RPMI7951 (cell line): ENCODE measurements at regions not wholly inside any gene's neighbourhood (a gene's known extent, or its start where the extent isn't known, plus 50 kb on each side); places are given as distances from the start of the nearest gene placed in this dataset.

ENCODE experiments used
- DNase-seq: peaks from one replicate; pipeline ENCODE4 v3.0.0-alpha.2; 2012; ENCODE audit warnings: low read depth

DNA sequence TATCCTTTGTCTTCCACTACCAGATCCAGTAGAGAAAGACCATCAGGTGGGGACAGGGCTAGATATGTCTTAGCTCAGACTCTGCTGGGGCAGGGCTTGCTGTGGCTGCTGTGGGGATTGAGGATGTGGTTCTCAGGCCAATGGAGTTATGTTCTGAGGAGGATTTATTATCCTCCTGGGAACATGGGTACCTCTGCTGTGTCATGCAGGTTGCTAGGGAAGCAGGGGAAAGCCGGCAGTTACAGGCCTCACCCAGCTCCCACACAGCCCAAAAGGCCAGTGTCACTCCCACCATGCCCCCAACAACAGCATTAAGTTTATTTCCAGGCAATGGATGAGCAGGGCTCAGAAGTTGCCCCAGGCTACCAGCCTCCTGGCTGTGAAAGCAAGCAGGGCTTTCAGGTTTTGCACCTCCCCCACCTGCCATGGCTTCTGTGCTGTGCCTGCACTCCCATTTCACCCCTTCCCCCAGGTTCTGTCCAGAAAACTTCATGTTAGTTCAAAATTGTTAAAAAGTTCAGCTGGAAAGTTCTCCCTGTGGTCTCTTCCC, 879.9 kb downstream of the ARAP2 start:
- no peak for DNase-seq

GRCh38 chr4:35365186-35365585, 879.1 kb downstream of the ARAP2 start:
- no peak for DNase-seq

DNA sequence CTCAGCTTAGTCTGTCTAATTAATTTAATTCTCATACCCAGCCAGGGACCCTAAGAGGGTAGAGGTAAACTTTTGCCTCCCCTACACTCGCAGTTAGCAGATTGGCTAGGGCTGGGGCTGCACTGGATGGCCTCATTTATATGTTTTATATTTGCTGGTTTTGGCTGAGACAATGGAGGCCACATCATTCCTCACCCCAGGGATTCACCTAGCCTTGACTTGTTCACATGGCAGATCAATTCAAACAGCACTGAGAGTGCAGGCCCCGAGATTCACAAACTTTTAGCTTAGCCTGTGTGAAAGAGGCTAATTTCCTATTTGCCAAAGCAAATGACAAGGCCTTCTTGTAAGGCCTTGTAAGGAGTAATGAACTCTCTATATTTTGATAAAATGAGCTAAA, 844.4 kb downstream of the ARAP2 start:
- DNase-seq: no peak

DNA sequence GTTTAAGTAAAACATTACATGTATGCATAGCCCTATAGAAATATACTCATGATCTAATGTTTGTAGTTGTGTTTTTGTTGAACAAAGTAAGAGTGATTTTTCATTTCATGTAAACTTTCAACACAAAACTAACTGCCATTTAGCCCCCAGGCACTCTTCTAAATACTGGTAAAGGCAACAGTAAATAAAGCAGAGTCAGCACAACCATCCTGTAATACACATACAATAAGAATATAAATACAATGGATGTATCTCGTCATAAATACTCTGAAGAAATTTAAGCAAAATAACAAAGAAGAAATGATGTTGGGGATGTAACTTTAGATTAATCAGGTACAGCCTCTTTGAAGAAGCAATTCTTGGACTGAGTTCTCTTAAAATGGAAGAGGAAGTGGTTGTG, 821.2 kb downstream of the ARAP2 start:
- no peak for DNase-seq

DNA sequence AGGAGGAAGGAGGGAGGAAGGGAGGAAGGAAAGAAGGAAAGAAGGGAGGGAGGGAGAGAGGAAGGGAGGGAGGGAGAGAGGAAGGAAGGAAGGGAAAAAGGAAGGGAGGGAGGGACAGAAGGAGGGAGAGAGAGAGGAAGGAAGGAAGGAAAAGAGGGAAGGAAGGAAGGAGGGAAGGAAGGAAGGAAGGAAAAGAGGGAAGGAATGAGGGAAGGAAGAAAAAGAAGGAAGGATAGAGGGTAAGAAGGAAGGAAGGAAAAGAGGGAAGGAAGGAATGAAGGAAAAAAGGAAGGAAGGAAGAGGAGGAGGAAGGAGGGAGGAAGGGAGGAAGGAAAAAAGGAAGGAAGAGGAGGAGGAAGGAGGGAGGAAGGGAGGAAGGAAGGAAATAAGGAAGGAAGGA, 796.8 kb downstream of the ARAP2 start:
- DNase-seq: no peak

- DNase-seq: no peak
Observed at GRCh38 chr4:35459045-35459444, 785.3 kb downstream of the ARAP2 start.

DNA sequence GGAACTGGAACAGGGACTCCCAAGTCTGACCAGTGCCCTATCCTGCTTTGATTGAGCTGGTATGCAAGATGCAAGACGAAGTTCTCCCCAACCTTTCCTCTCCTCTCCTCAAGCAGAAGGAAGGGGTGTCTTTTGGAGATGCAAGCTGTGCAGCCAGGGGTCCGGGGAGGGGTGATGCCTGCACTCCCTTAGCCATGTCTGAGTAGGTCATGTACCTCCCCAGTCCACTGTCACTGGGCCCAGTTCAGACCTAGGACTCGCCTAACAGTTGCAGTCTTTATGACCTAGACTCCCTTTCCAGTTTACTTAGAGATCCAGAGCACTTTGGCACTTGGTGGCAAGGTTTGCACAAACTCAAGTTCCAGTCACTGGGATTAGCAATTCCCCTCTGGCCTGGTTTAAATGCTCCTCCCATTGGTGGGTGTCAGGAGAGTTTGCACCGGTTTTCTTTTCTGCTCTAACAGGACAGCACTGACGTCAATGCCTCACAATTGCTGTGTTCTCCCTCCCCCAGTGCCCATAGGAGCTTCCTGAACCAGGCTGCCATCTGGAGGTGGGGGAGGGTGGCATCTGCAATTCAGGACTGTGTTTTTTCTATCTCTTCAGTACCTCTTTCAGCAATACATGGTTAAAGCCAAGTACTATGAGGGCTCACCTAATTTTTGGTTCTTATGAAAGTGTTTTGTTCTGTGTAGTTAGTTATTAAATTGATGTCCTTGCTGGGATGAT, 782.2 kb downstream of the ARAP2 start:
- no peak for DNase-seq

- no peak for DNase-seq
Observed at GRCh38 chr4:35463251-35463952, 780.9 kb downstream of the ARAP2 start.

DNA sequence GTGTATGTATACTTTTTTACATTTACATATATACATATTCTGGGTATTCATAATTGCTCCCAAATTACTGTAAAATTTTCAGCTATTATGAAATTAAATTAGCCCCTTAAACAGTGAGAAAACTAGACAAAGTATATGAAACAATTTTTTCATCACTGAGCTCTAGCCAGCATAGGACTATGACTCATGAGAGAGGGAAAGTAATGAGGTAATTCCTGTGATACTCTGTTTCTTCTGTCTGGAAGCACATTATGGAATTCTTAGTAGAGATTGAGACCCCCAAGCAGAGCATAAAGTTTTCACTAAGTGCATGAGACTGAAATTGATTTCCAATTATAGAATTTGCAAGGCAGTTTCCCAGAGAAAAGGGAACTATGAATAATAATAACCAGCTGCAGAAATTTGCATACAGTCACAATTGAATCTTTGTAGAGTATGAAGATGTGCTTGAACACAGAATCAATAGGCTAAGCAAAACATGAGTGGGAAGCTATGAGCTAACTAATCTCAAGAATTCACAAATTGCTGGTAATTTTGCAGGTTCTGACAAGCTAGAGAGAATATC, 779.3 kb downstream of the ARAP2 start:
- DNase-seq: no peak

GRCh38 chr4:35491093-35491492, 753.2 kb downstream of the ARAP2 start:
- DNase-seq: no peak

GRCh38 chr4:35493977-35494376, 750.3 kb downstream of the ARAP2 start:
- DNase-seq: no peak

DNA sequence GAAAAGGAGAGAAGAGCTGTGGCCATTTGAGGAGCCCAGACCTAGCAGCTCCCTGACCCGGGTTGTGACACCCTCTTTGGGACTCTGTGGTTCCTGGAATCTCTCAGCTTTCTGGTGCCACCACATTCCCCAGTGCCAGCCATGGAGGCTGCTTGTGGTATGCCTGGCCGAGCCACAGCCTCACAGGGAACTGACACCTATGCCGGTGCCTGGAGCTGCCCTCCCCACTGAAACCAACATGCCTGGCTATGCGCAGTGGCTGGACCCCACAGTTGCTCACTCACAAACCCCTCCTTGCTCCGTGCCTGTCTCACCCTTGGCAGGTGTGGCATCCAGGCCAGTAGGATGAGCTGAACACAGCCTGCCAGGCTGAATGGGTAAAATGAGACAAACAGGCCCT, 749.4 kb downstream of the ARAP2 start:
- DNase-seq: no peak

GRCh38 chr4:35500812-35501211, 743.5 kb downstream of the ARAP2 start:
- DNase-seq: no peak

- no peak for DNase-seq
Observed at GRCh38 chr4:35503435-35503834, 740.9 kb downstream of the ARAP2 start.

GRCh38 chr4:35506161-35506560, 738.2 kb downstream of the ARAP2 start:
- no peak for DNase-seq

- no peak for DNase-seq
Observed at GRCh38 chr4:35511851-35512250, 732.5 kb downstream of the ARAP2 start.

DNA sequence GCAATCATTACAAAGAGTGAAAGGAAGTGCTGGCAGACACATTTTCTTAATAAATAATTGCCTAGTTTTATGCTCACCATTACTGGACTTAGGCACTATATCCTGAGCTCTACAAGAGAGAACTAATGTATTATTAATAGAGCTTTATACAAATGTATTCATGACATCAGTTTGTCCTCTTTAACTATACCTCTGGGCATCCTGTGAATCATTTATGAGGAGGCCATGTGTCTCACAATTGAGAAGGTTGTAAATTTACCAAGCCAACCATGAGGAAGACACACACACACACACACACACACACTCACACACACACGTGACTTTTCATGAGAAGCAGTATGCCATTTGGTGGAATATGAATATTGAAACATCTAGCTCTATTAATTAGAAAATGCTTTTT, 728.2 kb downstream of the ARAP2 start:
- no peak for DNase-seq

DNA sequence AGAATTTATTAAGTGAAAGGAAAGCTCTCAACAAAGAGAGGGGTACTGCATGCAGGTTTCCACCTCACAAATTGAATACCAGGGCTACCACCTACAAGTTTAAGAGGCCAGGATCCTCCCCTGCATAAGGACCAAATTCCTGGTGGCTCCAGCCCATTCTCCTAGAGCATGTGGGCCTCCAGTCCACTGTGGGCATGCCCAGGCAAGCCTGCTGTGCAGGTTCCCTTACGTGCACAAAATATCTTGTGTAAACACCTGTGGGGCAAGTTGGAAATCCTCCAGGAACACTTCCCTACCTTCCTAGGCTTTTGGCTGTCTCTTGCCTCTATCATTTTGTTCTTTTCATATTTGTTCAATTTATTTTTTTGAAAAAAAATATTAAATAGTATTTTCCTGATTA, 724.3 kb downstream of the ARAP2 start:
- DNase-seq: no peak

DNA sequence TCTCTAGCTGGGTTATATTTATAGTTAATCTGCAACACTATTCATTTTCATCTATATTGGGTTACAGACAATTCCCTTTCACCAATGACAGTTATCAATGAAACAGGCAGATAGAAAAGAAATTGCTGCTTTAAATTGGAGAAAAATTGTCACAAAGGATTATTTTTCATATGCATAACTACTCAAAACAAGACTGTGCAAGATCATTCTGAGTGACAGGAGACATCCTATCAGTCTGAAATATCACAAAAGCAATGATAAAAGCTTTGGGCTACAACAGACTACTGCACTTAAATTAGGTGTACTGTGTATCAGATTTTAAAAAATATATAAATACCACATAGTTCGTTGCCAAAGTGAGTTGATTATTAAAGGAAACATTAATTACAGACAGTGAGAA, 722.6 kb downstream of the ARAP2 start:
- DNase-seq: no peak

GRCh38 chr4:35525192-35525978, 718.9 kb downstream of the ARAP2 start:
- no peak for DNase-seq

- no peak for DNase-seq
Observed at GRCh38 chr4:35526456-35526855, 717.9 kb downstream of the ARAP2 start.

DNA sequence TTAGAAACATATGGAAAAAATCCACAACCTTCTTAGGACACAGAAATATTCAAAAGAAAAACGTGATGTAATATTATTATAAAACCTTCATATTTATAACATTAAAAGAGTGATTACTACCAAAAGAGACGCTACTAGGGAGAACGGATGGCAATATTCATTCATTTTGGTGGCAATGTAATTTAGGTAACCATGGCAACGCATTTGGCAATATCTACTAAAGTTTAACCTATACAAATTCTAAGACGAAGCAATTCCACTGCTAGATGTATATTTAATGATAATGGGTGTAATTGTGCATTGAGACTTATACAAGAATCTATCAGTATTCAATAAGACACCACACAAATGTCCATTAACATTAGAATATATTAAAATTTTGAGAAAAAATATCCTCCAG, 709.4 kb downstream of the ARAP2 start:
- no peak for DNase-seq
